ENCODE measurements at regions not wholly inside any gene's neighbourhood (a gene's known extent, or its start where the extent isn't known, plus 50 kb on each side); places are given as distances from the start of the nearest gene placed in this dataset.

GRCh38 chr13:99658261-99658991 lies 157.2 kb downstream of the TM9SF2 start:
- ChIA-PET POLR2A (interaction anchor here (0.7 to 1.2 kb wide), 2 partner anchors 250 to 857 kb away, joined by 3 to 4 read pairs; no protein-coding TSS in a partner anchor), CTCF (interaction anchor here (0.6 to 4.9 kb wide), 14 partner anchors 12 to 1017 kb away, joined by 3 to 35 read pairs (median 5); no protein-coding TSS in a partner anchor)
- BruUV-seq (replicated peaks), result no TSS peak
- Mint-ChIP-seq H3K27me3 (ENCODE audit: insufficient read depth, unreplicated experiment) (no peaks in the 10 kb centered on the region), H3K4me1 (ENCODE audit: insufficient read depth, unreplicated experiment) (peaks cover 14% of the 10 kb centered on the region), H3K4me3 (ENCODE audit: unreplicated experiment) (no peak overlapping the region), H3K36me3 (ENCODE audit: insufficient read depth, unreplicated experiment) (no peaks in the 10 kb centered on the region), H3K27ac (ENCODE audit: low read depth, unreplicated experiment) (peak overlapping the region; percentile 16), H3K9me3 (ENCODE audit: unreplicated experiment) (no peaks in the 10 kb centered on the region)
- peak; percentile 35 for TF ChIP-seq CTCF (IDR thresholded peaks at IDR 0.05; ENCODE audit: unreplicated experiment)
- intact Hi-C loops (cut with micrococcal nuclease), result loop anchor here (5.0 to 10.0 kb wide), 4 partner anchors 216 to 1469 kb away; partner anchors contain the start of gene TMTC4
- no peak for DNase-seq (ENCODE audit: unreplicated experiment)

- Mint-ChIP-seq H3K9me3 (ENCODE audit: unreplicated experiment) (no peaks in the 10 kb centered on the region), H3K4me3 (ENCODE audit: unreplicated experiment) (no peak overlapping the region), H3K27ac (ENCODE audit: low read depth, unreplicated experiment) (peak overlapping the region; percentile 16), H3K27me3 (ENCODE audit: insufficient read depth, unreplicated experiment) (no peaks in the 10 kb centered on the region), H3K36me3 (ENCODE audit: insufficient read depth, unreplicated experiment) (no peaks in the 10 kb centered on the region), H3K4me1 (ENCODE audit: insufficient read depth, unreplicated experiment) (peaks cover 14% of the 10 kb centered on the region)
- no peak for TF ChIP-seq CTCF (IDR thresholded peaks at IDR 0.05; ENCODE audit: unreplicated experiment)
- no TSS peak for BruUV-seq (replicated peaks)
- POLR2A ChIA-PET, result interaction anchor here (0.7 to 1.2 kb wide), 2 partner anchors 250 to 857 kb away, joined by 3 to 4 read pairs; no protein-coding TSS in a partner anchor
- no peak for DNase-seq (ENCODE audit: unreplicated experiment)
- CTCF ChIA-PET, result interaction anchor here (0.6 to 4.9 kb wide), 17 partner anchors 11 to 1673 kb away, joined by 3 to 35 read pairs (median 5); no protein-coding TSS in a partner anchor
- intact Hi-C loops (cut with micrococcal nuclease), result loop anchor here (2.0 to 10.0 kb wide), 5 partner anchors 216 to 1469 kb away; partner anchors contain the start of genes TMTC4 and ZIC2
These were observed 156.6 kb downstream of the TM9SF2 start for GRCh38 chr13:99657848-99658260.

- intact Hi-C loops (cut with micrococcal nuclease), result loop anchor here (1.0 to 10.0 kb wide), 9 partner anchors 215 to 1470 kb away; partner anchors contain the start of genes TMTC4 and ZIC2
- no peak overlapping the region for H3K27ac Mint-ChIP-seq (ENCODE audit: low read depth, unreplicated experiment)
- H3K27me3 Mint-ChIP-seq (ENCODE audit: insufficient read depth, unreplicated experiment), result no peaks in the 10 kb centered on the region
- no peak for DNase-seq (ENCODE audit: unreplicated experiment)
- no peaks in the 10 kb centered on the region for H3K9me3 Mint-ChIP-seq (ENCODE audit: unreplicated experiment)
- ChIA-PET POLR2A (interaction anchor here (0.6 to 1.6 kb wide), 4 partner anchors 51 to 576 kb away, joined by 3 read pairs; partner anchors contain the start of gene CLYBL), CTCF (interaction anchor here (0.5 to 4.9 kb wide), 44 partner anchors 10 to 1614 kb away, joined by 3 to 35 read pairs (median 5); no protein-coding TSS in a partner anchor)
- H3K36me3 Mint-ChIP-seq (ENCODE audit: insufficient read depth, unreplicated experiment), result no peaks in the 10 kb centered on the region
- no peak for TF ChIP-seq CTCF (IDR thresholded peaks at IDR 0.05; ENCODE audit: unreplicated experiment)
- H3K4me1 Mint-ChIP-seq (ENCODE audit: insufficient read depth, unreplicated experiment), result peaks cover 14% of the 10 kb centered on the region
- no TSS peak for BruUV-seq (replicated peaks)
- H3K4me3 Mint-ChIP-seq (ENCODE audit: unreplicated experiment), result no peak overlapping the region
These were observed 155.6 kb downstream of the TM9SF2 start for GRCh38 chr13:99656844-99657381.

Data from MCF 10A (cell line).